ENCODE measurements at regions not wholly inside any gene's neighbourhood (a gene's known extent, or its start where the extent isn't known, plus 50 kb on each side); places are given as distances from the start of the nearest gene placed in this dataset.

DNA sequence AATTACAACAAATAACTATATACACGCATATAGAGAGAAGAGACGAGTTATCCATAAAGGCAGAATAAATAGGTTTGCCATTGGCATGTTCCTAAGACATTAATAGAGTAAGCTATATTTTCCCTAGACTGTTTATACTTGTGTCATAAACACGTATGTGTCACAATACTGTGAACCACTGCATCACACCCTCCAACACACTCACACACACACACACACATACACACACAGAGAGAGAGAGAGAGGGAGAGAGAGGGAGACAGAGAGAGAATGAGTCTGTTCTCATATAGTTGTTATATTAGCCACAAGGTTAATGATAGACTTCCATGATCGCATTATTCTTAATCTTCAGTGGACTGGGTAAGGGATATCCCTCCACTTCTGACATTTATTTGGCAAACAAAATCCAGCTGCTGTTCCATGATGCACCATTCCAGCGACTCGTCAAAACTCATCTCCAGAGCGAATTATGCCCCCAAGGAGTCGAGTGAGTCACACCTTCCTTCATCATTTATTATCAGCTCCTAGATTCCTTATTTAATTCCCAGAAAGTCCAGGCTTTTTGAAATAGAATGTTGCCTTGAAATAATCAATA is 82.8 kb upstream of the HIVEP1 start:
- intact Hi-C loops (cut with DNase I): no loop called here
- H3K36me3 ChIP-seq: no peaks in the 10 kb centered on the region
- H3K27ac ChIP-seq: no peak overlapping the region
- 83 to 84% methylated on average over 8 of the region's 8 CpGs for WGBS, 2 donors
- peaks cover 0 to 4% (median 0%) of the 10 kb centered on the region in 7 donors for H3K27me3 ChIP-seq
- no peak for TF ChIP-seq CTCF (IDR thresholded peaks at IDR 0.05)
- ATAC-seq (no peak), DNase-seq (no peak)
- H3K4me3 ChIP-seq: no peak overlapping the region
- H3K9me3 ChIP-seq: no peaks in the 10 kb centered on the region
- H3K4me1 ChIP-seq: no peaks in the 10 kb centered on the region

- H3K27ac ChIP-seq: no peak overlapping the region
- H3K36me3 ChIP-seq: no peaks in the 10 kb centered on the region
- H3K27me3 ChIP-seq: peaks cover 0 to 4% (median 0%) of the 10 kb centered on the region in 7 donors
- 83 to 89% methylated on average over 2 of the region's 2 CpGs for WGBS, 2 donors
- H3K9me3 ChIP-seq: no peaks in the 10 kb centered on the region
- no peak for TF ChIP-seq CTCF (IDR thresholded peaks at IDR 0.05)
- DNase-seq (no peak), ATAC-seq (no peak)
- intact Hi-C loops (cut with DNase I): no loop called here
- no peaks in the 10 kb centered on the region for H3K4me1 ChIP-seq
- no peak overlapping the region for H3K4me3 ChIP-seq
Observed at GRCh38 chr6:11926594-11927407, 85.3 kb upstream of the HIVEP1 start.

DNA sequence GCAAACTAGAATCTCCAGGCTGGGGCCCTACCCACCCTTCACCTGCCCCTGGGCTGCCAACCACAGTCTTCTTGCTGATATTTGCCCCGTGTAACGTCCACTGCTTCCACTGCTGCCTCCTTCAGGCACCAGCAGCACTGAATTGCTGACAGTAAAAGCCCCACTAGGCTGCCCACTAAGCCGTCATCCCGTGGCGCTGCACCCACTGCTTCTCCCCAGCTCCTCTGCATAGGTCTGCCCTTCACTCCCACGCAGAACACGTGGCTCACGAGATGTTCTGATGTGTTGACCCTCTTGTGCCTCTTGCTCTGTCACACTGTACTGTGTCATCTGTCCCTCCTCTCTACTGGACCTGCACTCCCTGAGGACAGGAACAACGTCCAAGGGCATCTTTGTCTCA is 86.3 kb upstream of the HIVEP1 start:
- H3K4me3 ChIP-seq: no peak overlapping the region
- no peak for TF ChIP-seq CTCF (IDR thresholded peaks at IDR 0.05)
- intact Hi-C loops (cut with DNase I): no loop called here
- H3K36me3 ChIP-seq: no peaks in the 10 kb centered on the region
- H3K4me1 ChIP-seq: no peaks in the 10 kb centered on the region
- H3K27ac ChIP-seq: no peak overlapping the region
- 85% methylated on average over 9 of the region's 9 CpGs for WGBS, 2 donors
- H3K9me3 ChIP-seq: no peaks in the 10 kb centered on the region
- DNase-seq (no peak), ATAC-seq (no peak)
- H3K27me3 ChIP-seq: peaks cover 0 to 4% (median 0%) of the 10 kb centered on the region in 7 donors

GRCh38 chr6:11923621-11924020 is 88.5 kb upstream of the HIVEP1 start:
- no peak overlapping the region for H3K27ac ChIP-seq
- no peaks in the 10 kb centered on the region for H3K36me3 ChIP-seq
- intact Hi-C loops (cut with DNase I): no loop called here
- DNase-seq: no peak
- peaks cover 0 to 4% (median 0%) of the 10 kb centered on the region in 7 donors for H3K27me3 ChIP-seq
- no peak overlapping the region for H3K4me3 ChIP-seq
- TF ChIP-seq CTCF (IDR thresholded peaks at IDR 0.05): no peak
- H3K4me1 ChIP-seq: peaks cover 0 to 4% (median 0%) of the 10 kb centered on the region in 9 donors
- 92 to 96% methylated on average over 3 of the region's 3 CpGs for WGBS, 2 donors
- ATAC-seq: no peak
- H3K9me3 ChIP-seq: no peaks in the 10 kb centered on the region

Measured in heart right ventricle (tissue), 16 donors.